HG02798 (cell line): ENCODE measurements at regions not wholly inside any gene's neighbourhood (a gene's known extent, or its start where the extent isn't known, plus 50 kb on each side); places are given as distances from the start of the nearest gene placed in this dataset.
"Not testable (repeated sequence)": the region's sequence is repeated elsewhere in the genome, so short reads cannot be mapped to it uniquely, and the experiment has no call there.

Experiments used
- ATAC-seq: cut with Tn5 transposase; IDR thresholded peaks from one replicate; pipeline ENCODE4 v1.9.1; 2021; ENCODE audit warnings: mild to moderate bottlenecking; ENCODE audit not compliant: unreplicated experiment, poor library complexity

GRCh38 chr12:33672836-33673577, 233.4 kb upstream of the SYT10 start:
- ATAC-seq: no peak

- ATAC-seq: no peak
Observed at GRCh38 chr12:33676866-33677265, 237.2 kb upstream of the SYT10 start.

GRCh38 chr12:33678221-33678964, 238.8 kb upstream of the SYT10 start:
- no peak for ATAC-seq

- no peak for ATAC-seq
Observed at GRCh38 chr12:33690562-33690961, 250.9 kb upstream of the SYT10 start.

GRCh38 chr12:33703221-33703620, 263.6 kb upstream of the SYT10 start:
- no peak for ATAC-seq

GRCh38 chr12:33706927-33707326, 267.3 kb upstream of the SYT10 start:
- ATAC-seq: no peak

GRCh38 chr12:33708935-33709334, 269.3 kb upstream of the SYT10 start:
- ATAC-seq: no peak

- ATAC-seq: no peak
Observed at GRCh38 chr12:33710548-33710947, 270.9 kb upstream of the SYT10 start.

- ATAC-seq: no peak
Observed at GRCh38 chr12:33718631-33719030, 279.0 kb upstream of the SYT10 start.

- no peak for ATAC-seq
Observed at GRCh38 chr12:33721561-33721960, 281.9 kb upstream of the SYT10 start.

GRCh38 chr12:33724867-33725266, 285.2 kb upstream of the SYT10 start:
- ATAC-seq: no peak

- ATAC-seq: no peak
Observed at GRCh38 chr12:33734871-33735270, 287.4 kb upstream of the ALG10 start.

GRCh38 chr12:33752854-33753253, 269.4 kb upstream of the ALG10 start:
- ATAC-seq: no peak

- ATAC-seq: no peak
Observed at GRCh38 chr12:33757701-33758100, 264.6 kb upstream of the ALG10 start.

- no peak for ATAC-seq
Observed at GRCh38 chr12:33759279-33759678, 263.0 kb upstream of the ALG10 start.

- no peak for ATAC-seq
Observed at GRCh38 chr12:33763331-33763730, 259.0 kb upstream of the ALG10 start.

GRCh38 chr12:33770652-33771051, 251.6 kb upstream of the ALG10 start:
- no peak for ATAC-seq

GRCh38 chr12:33771889-33772288, 250.4 kb upstream of the ALG10 start:
- no peak for ATAC-seq

GRCh38 chr12:33773091-33773490, 249.2 kb upstream of the ALG10 start:
- ATAC-seq: not testable (repeated sequence)

- ATAC-seq: no peak
Observed at GRCh38 chr12:33786532-33786931, 235.8 kb upstream of the ALG10 start.

- no peak for ATAC-seq
Observed at GRCh38 chr12:33794954-33795353, 227.3 kb upstream of the ALG10 start.

GRCh38 chr12:33795536-33795935, 226.8 kb upstream of the ALG10 start:
- ATAC-seq: no peak
